HCT116 (cell line): ENCODE measurements at regions not wholly inside any gene's neighbourhood (a gene's known extent, or its start where the extent isn't known, plus 50 kb on each side); places are given as distances from the start of the nearest gene placed in this dataset.

ENCODE experiments used
- ATAC-seq: fragments of 200-7000 bp; cut with Tn5 transposase; 2 replicates; pipeline ENCODE4 v1.9.1; 2020; ENCODE audit warnings: mild to moderate bottlenecking, moderate library complexity
- BruUV-seq: library from RNA; stranded (reverse); fragments of 400-500 nt; replicated peaks from 2 replicates; lab custom pipeline; 2021; lab: Mats Ljungman, UMichigan
- CTCF ChIA-PET: fragments of 300-600 bp; sonication (Branson Sonifier 250); formaldehyde crosslinking; loops from one replicate; lab custom pipeline; 2021; ENCODE audit warnings: antibody characterized with exemption; lab: Charles Lee
- POLR2A ChIA-PET: fragments of 300-600, 350-600 bp; sonication (Branson Sonifier 250); formaldehyde crosslinking; loops from one replicate; lab custom pipeline; 2021; ENCODE audit warnings: antibody characterized with exemption; lab: Charles Lee
- RAD21 ChIA-PET, 2 experiments: fragments of 300-600 bp; sonication (Branson Sonifier 250); formaldehyde crosslinking; loops; one replicate each; lab custom pipeline; 2023; ENCODE audit warnings: low total read pairs in 2 of 2; ENCODE audit not compliant: uncharacterized antibody in 2 of 2, unreplicated experiment in 2 of 2, low non-redundant PET in 1 of 2; lab: Charles Lee
- DNase-seq: peaks from one replicate; pipeline ENCODE4 v3.0.0-alpha.2; 2010; ENCODE audit warnings: low read depth, low spot score
- H2AFZ ChIP-seq: fragments of 200-600 bp; shearing (Covaris generic), sonication (generic); 2 replicates; pipeline ENCODE4 v1.6.1; 2017; ENCODE audit warnings: low read depth, mixed run types, mixed read lengths, antibody characterized with exemption, low read length; ENCODE audit not compliant: poor library complexity, severe bottlenecking
- H3K27ac ChIP-seq: 2 replicates; pipeline ENCODE4 v1.5.1; 2012; ENCODE audit warnings: low read depth, low read length
- H3K27me3 ChIP-seq: fragments of 200-600 bp; sonication (generic); 2 replicates; pipeline ENCODE4 v1.6.1; 2016; ENCODE audit warnings: mixed run types, low read length, mixed read lengths; ENCODE audit not compliant: insufficient read depth
- H3K36me3 ChIP-seq, 2 experiments: fragments of 200-500 bp in 1 of 2; fragments of 200-600 bp in 1 of 2; sonication (Bioruptor generic) in 1 of 2; sonication (generic) in 1 of 2; 2 replicates each; pipeline versions ENCODE4 v1.5.1 to v1.6.1; 2014 to 2016; ENCODE audit warnings: low read length in 2 of 2, inconsistent platforms in 1 of 2, mixed read lengths in 1 of 2, mixed run types in 1 of 2; ENCODE audit not compliant: insufficient read depth in 2 of 2, control insufficient read depth in 1 of 2
- H3K4me1 ChIP-seq, 2 experiments: fragments of 200-600 bp in 1 of 2; sonication (generic) in 1 of 2; 2 replicates each; pipeline versions ENCODE4 v1.5.1 to v1.6.1; 2012 to 2017; ENCODE audit warnings: low read length in 2 of 2, inconsistent platforms in 1 of 2, mild to moderate bottlenecking in 1 of 2, mixed read lengths in 1 of 2, mixed run types in 1 of 2, moderate library complexity in 1 of 2; ENCODE audit not compliant: insufficient read depth in 2 of 2, control insufficient read depth in 1 of 2
- H3K4me2 ChIP-seq: fragments of 200-600 bp; sonication (generic); 2 replicates; pipeline ENCODE4 v1.6.1; 2017; ENCODE audit warnings: mixed run types, low read length, mixed read lengths
- H3K4me3 ChIP-seq, 2 experiments: fragments of 200-600 bp in 1 of 2; sonication (generic) in 1 of 2; replicated peaks in 1 of 2; 2 replicates each; pipeline ENCODE4 v1.5.1; 2011 to 2016; ENCODE audit warnings: low read length in 2 of 2, control low read depth in 1 of 2, low read depth in 1 of 2, mild to moderate bottlenecking in 1 of 2, mixed read lengths in 1 of 2, mixed run types in 1 of 2
- H3K79me2 ChIP-seq: fragments of 200-600 bp; sonication (generic); 2 replicates; pipeline ENCODE4 v1.6.1; 2017; ENCODE audit warnings: mild to moderate bottlenecking, mixed run types, low read length, moderate library complexity, mixed read lengths; ENCODE audit not compliant: insufficient read depth
- H3K9ac ChIP-seq: fragments of 200-600 bp; sonication (generic); 2 replicates; pipeline ENCODE4 v1.6.1; 2016; ENCODE audit warnings: low read length, mixed read lengths
- H3K9me2 ChIP-seq: fragments of 200-600 bp; sonication (generic), shearing (Covaris generic); 2 replicates; pipeline ENCODE4 v1.6.1; 2017; ENCODE audit warnings: mixed run types, mild to moderate bottlenecking, moderate library complexity; ENCODE audit not compliant: insufficient read depth
- H3K9me3 ChIP-seq, 2 experiments: fragments of 200-500 bp in 1 of 2; fragments of 200-600 bp in 1 of 2; sonication (Bioruptor generic) in 1 of 2; sonication (generic) in 1 of 2; 2 replicates each; pipeline ENCODE4 v1.6.1; 2014 to 2017; ENCODE audit warnings: low read length in 2 of 2, mixed read lengths in 2 of 2, inconsistent platforms in 1 of 2, low read depth in 1 of 2, mild to moderate bottlenecking in 1 of 2, mixed run types in 1 of 2, moderate library complexity in 1 of 2; ENCODE audit not compliant: control insufficient read depth in 1 of 2, insufficient read depth in 1 of 2
- H4K20me1 ChIP-seq: fragments of 200-600 bp; sonication (generic), shearing (Covaris generic); 2 replicates; pipeline ENCODE4 v1.6.1; 2017; ENCODE audit warnings: mixed run types, mild to moderate bottlenecking, moderate library complexity; ENCODE audit not compliant: insufficient read depth
- CTCF ChIP-seq, 3 experiments: fragments of 200-600 bp in 1 of 3; sonication (generic) in 1 of 3; IDR thresholded peaks in 2 of 3; conservative IDR thresholded peaks in 1 of 3; 2 replicates each; pipeline ENCODE4 v1.5.1; 2012 to 2017; ENCODE audit warnings: low read depth in 2 of 3, low read length in 2 of 3, antibody characterized with exemption in 1 of 3, borderline replicate concordance in 1 of 3, control low read depth in 1 of 3, mild to moderate bottlenecking in 1 of 3, mixed read lengths in 1 of 3, mixed run types in 1 of 3, moderate library complexity in 1 of 3; ENCODE audit not compliant: insufficient read depth in 1 of 3
- ELF1 ChIP-seq: IDR thresholded peaks from 2 replicates; pipeline ENCODE4 v1.6.1; 2012; ENCODE audit warnings: low read depth, borderline replicate concordance
- EZH2phosphoT487 ChIP-seq: fragments of 200-600 bp; IDR thresholded peaks from 2 replicates; pipeline ENCODE4 v1.6.1; 2018; ENCODE audit warnings: antibody characterized with exemption, borderline replicate concordance
- FOSL1 ChIP-seq: IDR thresholded peaks from 2 replicates; pipeline ENCODE4 v1.6.1; 2012; ENCODE audit warnings: low read depth
- POLR2AphosphoS5 ChIP-seq: IDR thresholded peaks from 2 replicates; pipeline ENCODE4 v1.6.1; 2011; ENCODE audit warnings: mild to moderate bottlenecking, low read depth, low read length, moderate library complexity
- RAD21 ChIP-seq: IDR thresholded peaks from 2 replicates; pipeline ENCODE4 v1.6.1; 2012; ENCODE audit warnings: low read depth, mild to moderate bottlenecking
- SRF ChIP-seq: IDR thresholded peaks from 2 replicates; pipeline ENCODE4 v1.6.1; 2012; ENCODE audit warnings: low read depth
- TCF7L2 ChIP-seq: IDR thresholded peaks from 2 replicates; pipeline ENCODE4 v1.7.0; 2011; ENCODE audit warnings: borderline replicate concordance, inconsistent platforms; ENCODE audit not compliant: insufficient read depth, insufficient read length; ENCODE audit errors: extremely low read depth
- ZBTB33 ChIP-seq: IDR thresholded peaks from 2 replicates; pipeline ENCODE4 v1.6.1; 2011; ENCODE audit warnings: mild to moderate bottlenecking, low read length, moderate library complexity; ENCODE audit not compliant: insufficient replicate concordance; ENCODE audit errors: extremely low read depth
- ZFX ChIP-seq: fragments of 450-650 bp; IDR thresholded peaks from 2 replicates; pipeline ENCODE4 v1.6.1; 2017
- ZNF274 ChIP-seq: fragments of 200-500 bp; sonication (Bioruptor generic); IDR thresholded peaks from 2 replicates; pipeline ENCODE4 v1.6.1; 2014; ENCODE audit warnings: mild to moderate bottlenecking, low read depth, low read length, inconsistent platforms
- intact Hi-C: fragments of 100-400 bp; cut with micrococcal nuclease; formaldehyde crosslinking; loops from 2 replicates; pipeline ENCODE4 v1.10.0; 2022

- H3K9me3 ChIP-seq: no peaks in the 10 kb centered on the region
- H3K9ac ChIP-seq: no peak overlapping the region
- CTCF ChIA-PET: no interaction called here
- RAD21 ChIA-PET: no interaction called here
- no peaks in the 10 kb centered on the region for H3K9me2 ChIP-seq
- H4K20me1 ChIP-seq: no peaks in the 10 kb centered on the region
- H3K4me3 ChIP-seq: no peak overlapping the region
- DNase-seq: no peak
- ATAC-seq: no peak
- H3K4me1 ChIP-seq: no peaks in the 10 kb centered on the region
- H3K79me2 ChIP-seq: no peaks in the 10 kb centered on the region
- intact Hi-C loops: no loop called here
- H3K4me2 ChIP-seq: no peak overlapping the region
- no peak overlapping the region for H2AFZ ChIP-seq
- H3K36me3 ChIP-seq: no peaks in the 10 kb centered on the region
- no peak overlapping the region for H3K27ac ChIP-seq
- POLR2A ChIA-PET: no interaction called here
- no TSS peak for BruUV-seq
- TF ChIP-seq EZH2phosphoT487 (no peak), POLR2AphosphoS5 (no peak), ZNF274 (no peak), CTCF (IDR thresholded peaks at IDR 0.05 in 2 of 3, conservative IDR thresholded peaks at IDR 0.05 in 1 of 3; ENCODE audit: borderline replicate concordance in 1 of 3, insufficient read depth in 1 of 3, low read depth in 2 of 3, low read length in 2 of 3) (no peak), SRF (no peak), ZBTB33 (no peak), FOSL1 (no peak), RAD21 (no peak), TCF7L2 (no peak), ELF1 (no peak), ZFX (no peak)
- no peaks in the 10 kb centered on the region for H3K27me3 ChIP-seq
These were observed 84.7 kb upstream of the BARX2 start for GRCh38 chr11:129290966-129291365.
